Lower leg skin (tissue), 3 donors: ENCODE measurements at regions not wholly inside any gene's neighbourhood (a gene's known extent, or its start where the extent isn't known, plus 50 kb on each side); places are given as distances from the start of the nearest gene placed in this dataset.

Experiments
- POLR2A ChIP-seq, 2 donors: fragments of 450-650 bp; IDR thresholded peaks; one replicate each; pipeline ENCODE4 v1.6.1; 2016 to 2017; ENCODE audit warnings: antibody characterized with exemption in 2 of 2, mild to moderate bottlenecking in 1 of 2, moderate library complexity in 1 of 2
- TF ChIP-seq, protein P1 (sequence below), 3 donors: fragments of 450-650 bp; IDR thresholded peaks; one replicate each; pipeline ENCODE4 v1.5.1; 2016; ENCODE audit warnings: antibody characterized with exemption in 3 of 3, mild to moderate bottlenecking in 3 of 3, moderate library complexity in 2 of 3

DNA sequence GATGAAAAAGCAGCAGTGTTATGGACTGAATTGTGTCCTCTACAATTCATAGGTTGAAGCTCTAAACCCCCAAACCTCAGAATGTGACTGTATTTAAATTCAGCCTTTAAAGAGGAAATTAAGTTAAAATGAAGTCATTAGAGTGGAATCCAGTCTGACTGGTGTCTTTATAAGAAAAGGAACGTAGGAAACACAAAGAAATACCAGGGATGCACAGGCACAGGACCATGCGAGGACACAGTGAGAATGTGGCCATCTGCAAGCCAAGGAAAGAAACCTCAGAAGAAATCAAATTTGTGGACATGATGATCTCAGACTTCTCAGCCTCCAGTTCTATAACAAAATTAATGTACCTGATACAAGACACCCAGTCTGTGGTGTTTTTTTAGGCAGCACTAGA lies 971.2 kb upstream of the CDH9 start:
- TF ChIP-seq, protein P1, sequence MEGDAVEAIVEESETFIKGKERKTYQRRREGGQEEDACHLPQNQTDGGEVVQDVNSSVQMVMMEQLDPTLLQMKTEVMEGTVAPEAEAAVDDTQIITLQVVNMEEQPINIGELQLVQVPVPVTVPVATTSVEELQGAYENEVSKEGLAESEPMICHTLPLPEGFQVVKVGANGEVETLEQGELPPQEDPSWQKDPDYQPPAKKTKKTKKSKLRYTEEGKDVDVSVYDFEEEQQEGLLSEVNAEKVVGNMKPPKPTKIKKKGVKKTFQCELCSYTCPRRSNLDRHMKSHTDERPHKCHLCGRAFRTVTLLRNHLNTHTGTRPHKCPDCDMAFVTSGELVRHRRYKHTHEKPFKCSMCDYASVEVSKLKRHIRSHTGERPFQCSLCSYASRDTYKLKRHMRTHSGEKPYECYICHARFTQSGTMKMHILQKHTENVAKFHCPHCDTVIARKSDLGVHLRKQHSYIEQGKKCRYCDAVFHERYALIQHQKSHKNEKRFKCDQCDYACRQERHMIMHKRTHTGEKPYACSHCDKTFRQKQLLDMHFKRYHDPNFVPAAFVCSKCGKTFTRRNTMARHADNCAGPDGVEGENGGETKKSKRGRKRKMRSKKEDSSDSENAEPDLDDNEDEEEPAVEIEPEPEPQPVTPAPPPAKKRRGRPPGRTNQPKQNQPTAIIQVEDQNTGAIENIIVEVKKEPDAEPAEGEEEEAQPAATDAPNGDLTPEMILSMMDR (IDR thresholded peaks at IDR 0.05) = no peak
- no peak for TF ChIP-seq POLR2A (IDR thresholded peaks at IDR 0.05)
